ENCODE measurements at regions not wholly inside any gene's neighbourhood (a gene's known extent, or its start where the extent isn't known, plus 50 kb on each side); places are given as distances from the start of the nearest gene placed in this dataset.
"Not testable (repeated sequence)": the region's sequence is repeated elsewhere in the genome, so short reads cannot be mapped to it uniquely, and the experiment has no call there.

- DNase-seq: no peak
Measured at GRCh38 chr4:27964095-27964494, 1103.5 kb downstream of the STIM2 start.

DNA sequence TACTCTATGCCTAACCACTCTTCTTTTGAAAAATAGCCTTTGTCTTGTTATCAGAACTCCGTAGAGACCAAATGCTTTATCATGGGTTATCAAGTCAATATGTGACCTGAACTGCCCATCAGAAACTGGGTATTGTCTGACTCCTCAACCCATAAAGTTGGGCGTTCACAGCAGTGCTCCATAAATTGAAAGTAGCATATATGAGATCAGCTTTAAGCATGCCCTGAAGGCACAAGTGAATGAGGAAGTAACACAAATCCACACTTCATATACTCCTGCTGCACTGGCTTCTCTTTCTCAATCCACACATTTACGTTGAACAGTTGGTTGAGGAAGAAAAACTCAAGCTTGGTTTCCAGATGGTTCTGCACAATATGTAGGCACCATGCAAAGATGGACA is 1106.0 kb downstream of the STIM2 start:
- no peak for DNase-seq

- no peak for DNase-seq
Measured at GRCh38 chr4:27973056-27973455, 1112.4 kb downstream of the STIM2 start.

GRCh38 chr4:27973700-27974099 is 1113.1 kb downstream of the STIM2 start:
- no peak for DNase-seq

DNA sequence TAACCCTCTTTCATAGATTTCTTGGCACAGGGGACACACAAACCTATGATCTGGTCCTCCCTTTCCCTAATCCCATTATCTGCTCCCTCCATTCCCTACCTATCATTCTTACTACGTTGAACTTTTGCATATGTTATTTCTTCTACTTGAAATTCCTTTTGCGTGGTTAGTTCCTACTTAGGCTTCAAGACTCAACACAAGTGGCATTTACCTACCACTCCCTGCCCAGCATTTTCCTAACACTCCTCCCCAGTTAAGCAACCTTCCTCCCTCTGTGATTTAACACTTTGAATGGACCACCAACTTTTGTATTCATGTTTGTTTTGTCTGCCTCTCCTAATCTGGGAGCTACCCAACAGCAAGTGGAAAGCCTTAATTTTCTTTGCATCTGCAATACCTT is 1113.7 kb downstream of the STIM2 start:
- no peak for DNase-seq

DNA sequence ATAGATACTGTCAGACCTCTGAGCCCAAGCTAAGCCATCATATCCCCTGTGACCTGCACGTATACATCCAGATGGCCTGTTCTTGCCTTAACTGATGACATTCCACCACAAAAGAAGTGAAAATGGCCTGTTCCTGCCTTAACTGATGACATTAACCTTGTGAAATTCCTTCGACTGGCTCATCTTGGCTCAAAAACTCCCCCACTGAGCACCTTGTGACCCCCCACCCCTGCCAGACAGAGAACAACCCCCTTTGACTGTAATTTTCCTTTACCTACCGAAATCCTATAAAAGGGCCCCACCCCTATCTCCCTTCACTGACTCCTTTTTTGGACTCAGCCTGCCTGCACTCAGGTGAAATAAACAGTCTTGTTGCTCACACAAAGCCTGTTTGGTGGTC is 1114.2 kb downstream of the STIM2 start:
- DNase-seq: not testable (repeated sequence)

GRCh38 chr4:27978427-27979109 is 1117.9 kb downstream of the STIM2 start:
- DNase-seq: not testable (repeated sequence)

- no peak for DNase-seq
Measured at GRCh38 chr4:27985522-27985921, 1124.9 kb downstream of the STIM2 start.

- DNase-seq: no peak
Measured at GRCh38 chr4:27986476-27986875, 1125.8 kb downstream of the STIM2 start.

DNA sequence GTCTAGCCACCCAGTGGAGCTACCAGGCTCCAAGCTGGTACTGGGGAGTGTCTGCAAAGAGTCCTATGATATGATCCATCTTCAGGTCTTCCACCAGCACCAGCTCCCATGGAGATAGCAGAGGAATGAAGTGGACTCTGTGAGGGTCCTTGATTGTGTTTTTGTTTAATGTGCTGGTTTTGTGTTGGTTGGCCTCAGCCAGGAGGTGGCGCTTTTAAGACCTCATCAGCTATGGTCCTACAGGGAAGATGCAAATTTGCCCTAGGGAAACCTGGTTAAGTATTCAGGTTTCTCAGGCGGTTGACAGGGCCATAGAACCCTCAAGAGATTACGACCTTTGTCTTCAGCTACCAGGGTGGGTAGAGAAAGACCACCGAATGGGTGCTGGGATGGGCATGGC is 1141.1 kb downstream of the STIM2 start:
- no peak for DNase-seq

DNA sequence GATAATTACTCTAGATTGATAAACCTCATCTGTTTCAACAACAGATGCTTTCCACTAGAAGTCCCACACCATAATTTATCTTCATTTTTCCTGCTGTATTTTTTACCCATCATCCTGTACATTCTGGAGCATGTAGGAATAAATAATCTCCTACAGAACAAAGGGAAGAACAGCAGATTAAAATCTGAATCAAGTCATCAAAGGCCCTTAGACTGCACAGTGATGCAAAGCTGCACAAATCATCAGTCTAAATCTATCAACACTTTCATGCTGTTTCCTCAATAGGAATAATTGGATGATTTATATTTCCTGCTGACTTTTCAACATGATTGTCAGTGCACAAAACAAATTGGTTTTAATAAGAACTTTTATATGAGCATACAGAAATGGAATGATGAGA is 1143.9 kb downstream of the STIM2 start:
- no peak for DNase-seq

GRCh38 chr4:28006021-28006420 is 1145.4 kb downstream of the STIM2 start:
- DNase-seq: no peak

DNA sequence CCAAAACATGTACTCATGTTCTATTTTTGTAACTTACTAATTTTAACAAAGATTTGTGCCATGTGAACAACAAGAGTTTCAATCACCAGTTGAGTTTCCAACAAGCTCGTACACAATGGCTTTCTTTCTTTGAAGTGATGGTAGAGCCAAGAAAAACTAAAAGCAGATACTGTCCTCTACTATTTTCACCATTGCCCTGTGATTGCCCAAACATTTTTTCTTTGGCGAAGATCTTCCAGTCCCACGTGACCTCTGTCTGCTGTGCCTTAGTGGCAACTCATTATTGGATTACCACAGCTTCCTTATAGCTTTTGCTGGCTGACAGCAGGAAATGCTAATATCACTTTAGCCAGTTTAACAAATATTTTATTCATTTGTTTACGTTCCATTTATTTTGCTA is 1147.1 kb downstream of the STIM2 start:
- no peak for DNase-seq

- DNase-seq: no peak
Measured at GRCh38 chr4:28009541-28009940, 1148.9 kb downstream of the STIM2 start.

DNA sequence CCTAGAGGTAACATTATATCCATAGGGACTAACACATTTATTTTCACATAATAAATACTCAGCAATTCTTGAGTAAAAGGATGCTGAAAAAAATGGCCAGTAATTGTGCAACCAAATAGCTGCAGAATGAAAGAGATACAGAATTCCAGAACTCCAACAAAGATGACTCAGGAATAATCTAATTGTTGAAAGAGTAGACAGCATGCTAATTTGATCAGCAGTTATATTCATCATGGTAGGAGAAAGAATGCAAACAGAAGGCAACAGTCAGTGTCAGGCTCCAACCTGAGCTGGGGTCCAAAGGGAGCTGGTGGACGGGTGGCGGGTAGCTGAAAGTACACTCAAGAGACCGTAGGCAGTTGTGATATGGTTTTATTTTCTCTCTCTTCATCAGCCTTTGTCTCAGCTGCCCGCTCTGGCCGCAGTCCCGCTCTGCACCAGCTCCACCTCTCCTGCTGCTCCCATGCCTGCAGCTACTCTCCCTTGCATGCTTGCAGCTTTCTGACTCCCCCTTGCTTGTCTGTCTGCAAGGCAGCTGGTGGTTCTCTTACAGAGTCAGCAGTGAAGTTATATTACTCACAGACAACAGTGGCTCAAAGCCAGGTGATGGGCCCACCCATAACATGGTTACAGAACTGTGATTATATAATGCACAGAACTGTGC is 1150.1 kb downstream of the STIM2 start:
- DNase-seq: no peak

GRCh38 chr4:28014469-28014868 is 1153.8 kb downstream of the STIM2 start:
- no peak for DNase-seq

DNA sequence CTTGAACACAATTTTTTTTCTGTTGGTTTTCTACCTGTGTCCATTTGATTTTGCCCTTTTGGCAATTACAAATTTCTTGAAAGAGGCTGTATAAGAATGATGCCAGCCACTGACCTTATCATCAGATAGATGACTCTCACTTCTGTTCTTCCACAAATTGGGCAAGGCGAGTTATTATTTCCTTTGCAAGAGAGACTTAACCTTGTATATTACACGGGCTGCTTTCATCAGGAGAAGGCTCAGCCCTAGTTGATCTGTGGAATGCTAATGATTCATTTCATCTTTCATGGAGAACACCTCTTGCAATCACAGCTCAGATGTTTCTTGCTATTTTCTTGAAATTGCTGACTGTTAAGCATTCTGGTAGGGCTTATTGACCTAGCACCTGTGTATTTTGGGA is 1155.4 kb downstream of the STIM2 start:
- no peak for DNase-seq

DNA sequence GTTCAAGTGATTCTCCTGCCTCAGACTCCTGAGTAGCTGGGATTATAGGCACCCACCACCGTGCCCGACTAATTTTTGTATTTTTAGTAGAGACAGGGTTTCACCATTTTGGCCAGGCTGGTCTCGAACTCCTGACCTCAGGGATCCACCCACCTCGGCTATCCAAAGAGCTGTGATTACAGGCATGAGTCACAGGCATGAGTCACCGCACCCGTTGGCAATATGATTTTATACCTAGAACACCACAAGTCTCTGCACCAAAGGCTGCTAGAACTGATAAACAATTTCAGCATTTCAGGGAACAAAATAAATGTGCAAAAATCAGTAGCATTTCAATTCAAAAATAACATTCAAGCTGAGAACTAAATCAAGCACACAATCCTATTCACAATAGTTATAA is 1177.6 kb downstream of the STIM2 start:
- DNase-seq: not testable (repeated sequence)

GRCh38 chr4:28062562-28062961 is 1201.9 kb downstream of the STIM2 start:
- no peak for DNase-seq

DNA sequence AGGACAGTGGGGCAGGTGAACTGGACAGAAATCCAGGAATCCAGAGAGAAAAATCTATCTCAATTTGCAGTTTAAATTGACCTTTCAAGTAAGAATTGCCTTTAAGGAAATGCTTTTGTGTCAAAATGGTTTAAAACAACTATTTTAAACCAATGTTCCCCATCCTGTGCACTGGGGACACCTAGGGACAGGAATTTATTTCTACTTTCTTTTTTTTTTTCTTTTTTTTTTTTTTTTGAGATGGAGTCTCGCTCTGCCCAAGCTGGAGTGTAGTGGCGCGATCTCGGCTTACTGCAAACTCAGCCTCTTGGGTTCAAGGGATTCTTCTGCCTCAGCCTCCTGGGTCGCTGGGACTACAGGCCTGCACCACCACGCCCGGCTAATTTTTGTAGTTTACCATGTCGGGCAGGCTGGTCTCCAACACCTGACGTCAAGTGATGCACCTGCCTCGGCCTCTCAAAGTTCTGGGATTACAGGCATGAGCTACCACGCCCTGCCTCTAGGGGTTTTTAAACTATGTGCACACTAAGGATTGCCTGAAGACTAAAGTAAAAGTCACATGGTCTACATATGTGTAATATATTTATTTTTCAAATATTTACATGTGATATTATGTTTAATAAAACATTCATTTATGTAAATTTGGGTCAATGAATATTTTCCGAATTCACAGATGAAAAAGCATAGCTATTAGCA is 1213.4 kb downstream of the STIM2 start:
- no peak for DNase-seq

DNA sequence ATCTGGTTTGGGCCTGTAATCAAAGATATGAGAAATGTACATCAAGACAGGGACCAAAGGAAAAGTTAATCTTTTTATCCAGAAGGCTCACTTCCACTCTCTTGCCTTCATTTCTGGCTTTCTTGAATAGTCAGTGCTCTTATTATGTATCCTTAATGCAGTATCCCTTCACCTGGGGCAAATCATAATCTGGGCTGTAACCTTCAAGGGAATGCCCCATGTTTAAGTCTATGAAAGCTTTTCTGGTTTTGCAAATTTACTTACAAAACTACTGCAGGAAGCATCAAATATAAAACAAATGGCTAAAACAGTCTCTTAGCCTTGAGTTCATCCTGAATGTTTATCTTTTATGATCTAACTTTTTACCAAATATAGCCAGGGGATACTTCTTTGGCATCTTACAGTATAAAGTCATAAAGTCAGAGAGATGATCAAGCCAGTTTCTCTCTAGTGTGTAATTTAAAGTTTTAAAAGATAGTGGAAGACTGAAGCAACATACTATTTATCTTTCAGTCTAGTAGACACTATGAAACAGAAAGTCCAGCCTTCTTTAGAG is 1214.8 kb downstream of the STIM2 start:
- DNase-seq: no peak

DNA sequence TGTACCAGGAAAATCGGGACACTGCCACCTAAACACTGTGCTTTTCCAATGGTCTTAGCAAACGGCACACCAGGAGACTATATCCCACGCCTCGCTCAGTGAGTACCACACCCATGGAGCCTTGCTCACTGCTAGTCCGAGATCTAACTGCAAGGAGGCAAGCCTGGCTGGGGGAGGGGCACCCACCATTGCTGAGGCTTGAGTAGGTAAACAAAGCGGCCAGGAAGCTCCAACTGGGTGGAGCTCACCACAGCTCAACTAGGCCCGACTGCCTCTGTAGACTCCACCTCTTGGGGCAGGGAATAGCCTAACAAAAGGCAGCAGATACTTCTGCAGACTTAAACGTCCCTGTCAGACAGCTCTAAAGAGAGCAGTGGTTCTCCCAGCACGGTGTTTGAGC is 1216.6 kb downstream of the STIM2 start:
- not testable (repeated sequence) for DNase-seq

Measured in left kidney (tissue), 1 donor.